Activated naive CD8-positive, alpha-beta T cell treated with anti-CD3 and anti-CD28 coated beads, Interleukin-2, amount 50 U/mL, for 24 hours (primary cell): ENCODE measurements at regions not wholly inside any gene's neighbourhood (a gene's known extent, or its start where the extent isn't known, plus 50 kb on each side); places are given as distances from the start of the nearest gene placed in this dataset.

Experiments used
- ATAC-seq: fragments of 150-1000 bp; cut with Tn5 transposase; one replicate; pipeline ENCODE4 v1.10.0; 2021
- DNase-seq: peaks from one replicate; pipeline ENCODE4 v3.0.0; 2021
- H3K27ac Mint-ChIP-seq: one replicate; pipeline ENCODE4 v1.8.0; 2021; ENCODE audit warnings: mild to moderate bottlenecking, mixed read lengths
- H3K27me3 Mint-ChIP-seq: one replicate; pipeline ENCODE4 v1.8.0; 2021; ENCODE audit warnings: mixed read lengths
- H3K36me3 Mint-ChIP-seq: one replicate; pipeline ENCODE4 v1.8.0; 2021; ENCODE audit warnings: low read depth, mixed read lengths
- H3K4me1 Mint-ChIP-seq: one replicate; pipeline ENCODE4 v1.8.0; 2021; ENCODE audit warnings: mixed read lengths
- H3K4me3 Mint-ChIP-seq: one replicate; pipeline ENCODE4 v1.8.0; 2021; ENCODE audit warnings: mild to moderate bottlenecking, moderate library complexity, mixed read lengths
- H3K9me3 Mint-ChIP-seq: one replicate; pipeline ENCODE4 v1.8.0; 2021; ENCODE audit warnings: mixed read lengths

DNA sequence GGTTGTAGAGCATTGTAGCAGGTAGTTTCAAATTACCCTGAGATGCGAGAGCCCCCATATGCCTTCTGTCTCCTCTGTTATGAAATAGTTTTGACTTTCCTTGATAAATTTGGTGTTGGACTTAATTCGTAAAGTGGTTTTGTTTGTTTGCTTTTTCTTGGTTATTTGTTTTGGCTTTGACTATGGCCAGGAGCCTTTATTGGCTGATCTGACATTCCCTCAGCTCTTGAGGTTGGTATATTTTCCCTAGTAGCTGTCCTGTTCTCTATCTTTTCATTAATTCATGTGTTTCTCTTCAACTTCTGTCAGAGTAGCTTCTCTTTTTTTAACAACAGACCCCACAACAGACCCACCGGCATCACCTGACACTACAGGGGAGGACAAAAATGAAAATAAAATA lies 457.4 kb upstream of the MANEA start:
- Mint-ChIP-seq H3K27me3 (no peaks in the 10 kb centered on the region), H3K9me3 (no peaks in the 10 kb centered on the region), H3K36me3 (no peaks in the 10 kb centered on the region), H3K27ac (no peak overlapping the region), H3K4me1 (no peaks in the 10 kb centered on the region), H3K4me3 (no peak overlapping the region)
- DNase-seq (no peak), ATAC-seq (no peak)

GRCh38 chr6:95120984-95121383 lies 456.4 kb upstream of the MANEA start:
- no peak overlapping the region for H3K4me3 Mint-ChIP-seq
- no peaks in the 10 kb centered on the region for H3K36me3 Mint-ChIP-seq
- no peak for ATAC-seq
- no peaks in the 10 kb centered on the region for H3K4me1 Mint-ChIP-seq
- H3K9me3 Mint-ChIP-seq: no peaks in the 10 kb centered on the region
- no peaks in the 10 kb centered on the region for H3K27me3 Mint-ChIP-seq
- no peak for DNase-seq
- no peak overlapping the region for H3K27ac Mint-ChIP-seq

GRCh38 chr6:95127261-95127660 lies 450.1 kb upstream of the MANEA start:
- Mint-ChIP-seq H3K9me3 (no peaks in the 10 kb centered on the region), H3K4me3 (no peak overlapping the region), H3K27me3 (no peaks in the 10 kb centered on the region), H3K27ac (no peak overlapping the region), H3K36me3 (no peaks in the 10 kb centered on the region), H3K4me1 (no peaks in the 10 kb centered on the region)
- ATAC-seq: no peak
- DNase-seq: no peak

DNA sequence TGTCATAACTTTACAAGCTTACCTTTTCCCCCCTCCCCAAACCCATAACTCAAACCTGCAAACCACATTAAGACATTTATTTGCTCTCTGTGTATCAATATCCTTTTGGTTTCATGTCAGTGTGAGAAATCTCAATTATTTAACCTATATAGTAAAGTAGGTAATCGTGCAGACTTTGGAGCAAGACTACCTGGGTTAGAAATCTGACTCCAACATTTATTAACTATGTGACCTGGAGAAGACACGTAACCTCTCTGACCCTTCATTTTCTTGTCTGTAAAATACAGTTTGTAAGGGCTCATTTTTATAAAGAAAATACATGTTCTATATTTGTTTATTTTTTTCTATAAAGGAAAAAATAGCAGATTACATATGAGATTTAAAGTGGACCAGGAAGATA lies 448.9 kb upstream of the MANEA start:
- Mint-ChIP-seq H3K36me3 (no peaks in the 10 kb centered on the region), H3K27me3 (no peaks in the 10 kb centered on the region), H3K27ac (no peak overlapping the region), H3K9me3 (no peaks in the 10 kb centered on the region), H3K4me1 (no peaks in the 10 kb centered on the region), H3K4me3 (no peak overlapping the region)
- DNase-seq (no peak), ATAC-seq (no peak)

GRCh38 chr6:95128947-95129346 lies 448.4 kb upstream of the MANEA start:
- H3K4me3 Mint-ChIP-seq: no peak overlapping the region
- no peaks in the 10 kb centered on the region for H3K4me1 Mint-ChIP-seq
- H3K9me3 Mint-ChIP-seq: no peaks in the 10 kb centered on the region
- ATAC-seq (no peak), DNase-seq (no peak)
- H3K27me3 Mint-ChIP-seq: no peaks in the 10 kb centered on the region
- no peak overlapping the region for H3K27ac Mint-ChIP-seq
- no peaks in the 10 kb centered on the region for H3K36me3 Mint-ChIP-seq

GRCh38 chr6:95133578-95133977 lies 443.8 kb upstream of the MANEA start:
- no peaks in the 10 kb centered on the region for H3K4me1 Mint-ChIP-seq
- DNase-seq: no peak
- H3K4me3 Mint-ChIP-seq: no peak overlapping the region
- ATAC-seq: no peak
- no peaks in the 10 kb centered on the region for H3K36me3 Mint-ChIP-seq
- no peaks in the 10 kb centered on the region for H3K9me3 Mint-ChIP-seq
- no peak overlapping the region for H3K27ac Mint-ChIP-seq
- H3K27me3 Mint-ChIP-seq: no peaks in the 10 kb centered on the region

DNA sequence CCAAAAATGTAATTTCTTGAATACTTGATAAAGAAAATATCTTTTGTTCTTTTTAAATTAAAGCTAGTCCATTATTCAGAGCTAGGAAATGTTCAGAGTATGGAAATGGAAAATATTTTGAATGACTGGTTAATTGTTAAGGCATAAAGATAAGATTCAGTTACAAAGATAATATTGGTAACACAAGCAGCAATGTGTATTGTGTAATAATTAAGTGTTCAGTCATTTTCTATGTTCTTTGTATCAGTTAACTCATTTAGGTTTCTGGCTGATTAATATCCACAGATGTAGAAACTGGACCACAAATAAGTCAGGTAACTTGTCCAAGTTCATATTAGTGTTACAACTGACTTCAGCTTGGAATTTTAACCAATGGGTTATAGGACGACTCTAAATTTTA lies 442.2 kb upstream of the MANEA start:
- DNase-seq: no peak
- H3K27me3 Mint-ChIP-seq: no peaks in the 10 kb centered on the region
- no peak for ATAC-seq
- no peak overlapping the region for H3K27ac Mint-ChIP-seq
- H3K4me3 Mint-ChIP-seq: no peak overlapping the region
- H3K4me1 Mint-ChIP-seq: no peaks in the 10 kb centered on the region
- H3K9me3 Mint-ChIP-seq: no peaks in the 10 kb centered on the region
- no peaks in the 10 kb centered on the region for H3K36me3 Mint-ChIP-seq

DNA sequence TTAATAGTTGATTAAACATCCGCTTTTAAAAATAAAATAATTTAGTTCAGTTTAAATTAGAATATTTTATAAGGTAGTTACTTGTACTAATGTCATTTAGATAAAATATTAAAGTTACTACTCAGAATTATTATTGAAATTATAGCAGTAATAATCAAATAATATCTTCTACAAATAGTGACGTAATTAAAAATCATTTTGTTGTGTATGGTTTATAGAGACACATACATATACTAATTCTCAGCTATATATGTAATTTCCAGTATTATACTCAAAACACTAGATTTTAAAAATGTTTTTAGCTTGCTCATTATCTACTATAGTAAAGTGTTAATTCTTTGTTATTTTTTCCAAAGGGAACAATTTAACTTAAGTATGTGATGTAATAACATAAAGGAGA lies 435.2 kb upstream of the MANEA start:
- no peaks in the 10 kb centered on the region for H3K4me1 Mint-ChIP-seq
- no peak overlapping the region for H3K4me3 Mint-ChIP-seq
- H3K27me3 Mint-ChIP-seq: no peaks in the 10 kb centered on the region
- peaks cover 3% of the 10 kb centered on the region for H3K9me3 Mint-ChIP-seq
- H3K36me3 Mint-ChIP-seq: no peaks in the 10 kb centered on the region
- DNase-seq (no peak), ATAC-seq (no peak)
- no peak overlapping the region for H3K27ac Mint-ChIP-seq

- no peak overlapping the region for H3K4me3 Mint-ChIP-seq
- no peak overlapping the region for H3K27ac Mint-ChIP-seq
- H3K27me3 Mint-ChIP-seq: no peaks in the 10 kb centered on the region
- H3K36me3 Mint-ChIP-seq: no peaks in the 10 kb centered on the region
- ATAC-seq: no peak
- H3K9me3 Mint-ChIP-seq: peaks cover 3% of the 10 kb centered on the region
- no peaks in the 10 kb centered on the region for H3K4me1 Mint-ChIP-seq
- no peak for DNase-seq
Observed at GRCh38 chr6:95142661-95143335, 434.5 kb upstream of the MANEA start.

DNA sequence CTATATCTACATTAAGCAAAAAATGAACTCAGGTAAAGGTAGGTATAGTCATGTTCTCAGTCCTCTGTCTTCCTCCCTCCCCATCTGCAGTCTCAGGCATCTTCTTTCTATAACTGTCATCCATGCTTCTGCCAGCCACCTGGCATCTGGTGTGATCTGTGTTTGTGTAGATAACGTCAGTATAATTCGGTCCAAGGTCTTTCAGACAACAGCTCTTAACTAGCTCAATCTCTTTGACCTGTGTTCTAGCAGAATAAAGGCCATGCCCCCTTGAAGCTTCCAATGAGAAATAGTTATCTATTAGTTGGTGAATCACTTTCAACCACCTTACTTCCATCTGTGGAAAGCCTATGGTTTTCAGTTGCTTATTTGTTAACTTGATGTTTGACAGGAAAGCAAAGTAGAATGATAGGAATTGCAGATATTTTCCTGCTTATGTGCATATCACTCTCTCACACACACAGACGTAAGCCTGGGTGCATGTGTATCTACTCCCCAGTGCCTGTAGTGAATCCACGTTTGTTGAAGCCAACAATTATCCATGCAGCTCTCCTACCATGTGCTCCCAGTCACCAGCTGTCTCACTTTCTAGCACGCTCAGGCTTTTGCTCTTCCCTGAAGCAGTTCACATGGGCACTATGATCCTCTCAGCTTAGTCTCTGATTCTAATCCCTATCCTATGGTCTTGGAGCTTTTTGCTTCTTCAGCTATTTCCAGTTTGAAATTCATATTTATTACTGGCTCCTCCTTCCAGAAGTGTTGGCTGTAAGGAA lies 433.7 kb upstream of the MANEA start:
- Mint-ChIP-seq H3K27ac (no peak overlapping the region), H3K9me3 (peaks cover 3% of the 10 kb centered on the region), H3K4me3 (no peak overlapping the region), H3K36me3 (no peaks in the 10 kb centered on the region), H3K4me1 (no peaks in the 10 kb centered on the region), H3K27me3 (no peaks in the 10 kb centered on the region)
- ATAC-seq: no peak
- DNase-seq: no peak

DNA sequence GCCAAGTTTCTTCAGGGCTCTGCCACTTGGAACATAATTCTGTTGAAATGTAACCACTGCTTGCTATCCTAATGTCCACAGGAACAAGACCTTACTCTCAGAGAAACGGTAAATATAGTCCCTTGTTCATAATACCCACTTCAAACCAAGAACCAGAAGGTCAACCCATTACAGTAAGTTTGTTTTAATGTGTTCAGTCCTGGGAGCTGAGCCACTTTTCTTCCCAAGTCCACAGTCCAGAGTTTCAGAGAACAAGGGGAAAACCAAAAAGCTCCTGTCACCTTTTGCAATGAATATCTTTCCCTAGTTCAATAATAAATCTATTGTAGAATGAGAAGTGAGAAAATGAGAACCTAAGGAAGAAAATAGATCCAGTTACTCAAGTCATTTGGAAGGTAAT lies 431.9 kb upstream of the MANEA start:
- Mint-ChIP-seq H3K4me3 (no peak overlapping the region), H3K27ac (no peak overlapping the region), H3K36me3 (no peaks in the 10 kb centered on the region), H3K9me3 (peaks cover 3% of the 10 kb centered on the region), H3K4me1 (no peaks in the 10 kb centered on the region), H3K27me3 (no peaks in the 10 kb centered on the region)
- DNase-seq (no peak), ATAC-seq (no peak)

- no peaks in the 10 kb centered on the region for H3K36me3 Mint-ChIP-seq
- H3K4me1 Mint-ChIP-seq: no peaks in the 10 kb centered on the region
Observed at GRCh38 chr6:95159557-95159956, 417.8 kb upstream of the MANEA start.

DNA sequence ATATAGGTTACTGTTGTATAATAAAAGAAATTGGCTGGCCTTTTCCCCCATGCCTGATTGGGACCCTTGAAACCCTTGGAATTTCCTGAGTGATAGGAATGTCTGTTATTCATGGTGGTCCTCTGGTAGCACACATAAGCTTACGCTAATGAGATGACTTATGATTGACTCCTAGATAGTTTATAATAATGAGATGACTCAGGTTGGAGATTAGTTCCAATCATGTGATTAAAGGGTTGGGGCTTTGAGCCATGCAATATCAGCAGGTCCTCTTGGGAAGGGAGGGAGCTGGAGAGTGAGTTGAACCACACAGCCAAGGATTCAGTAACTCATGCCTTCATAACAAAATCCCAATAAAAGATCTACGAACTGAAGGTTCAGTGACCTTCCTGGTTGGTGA lies 407.6 kb upstream of the MANEA start:
- H3K4me3 Mint-ChIP-seq: no peak overlapping the region
- H3K27me3 Mint-ChIP-seq: no peaks in the 10 kb centered on the region
- no peaks in the 10 kb centered on the region for H3K4me1 Mint-ChIP-seq
- DNase-seq (no peak), ATAC-seq (no peak)
- no peaks in the 10 kb centered on the region for H3K36me3 Mint-ChIP-seq
- no peaks in the 10 kb centered on the region for H3K9me3 Mint-ChIP-seq
- no peak overlapping the region for H3K27ac Mint-ChIP-seq

More at GRCh38 chr6:95159557-95159956, 417.8 kb upstream of the MANEA start:
- Mint-ChIP-seq H3K4me3 (no peak overlapping the region), H3K9me3 (no peaks in the 10 kb centered on the region), H3K27ac (no peak overlapping the region), H3K27me3 (no peaks in the 10 kb centered on the region)
- ATAC-seq: no peak
- no peak for DNase-seq

DNA sequence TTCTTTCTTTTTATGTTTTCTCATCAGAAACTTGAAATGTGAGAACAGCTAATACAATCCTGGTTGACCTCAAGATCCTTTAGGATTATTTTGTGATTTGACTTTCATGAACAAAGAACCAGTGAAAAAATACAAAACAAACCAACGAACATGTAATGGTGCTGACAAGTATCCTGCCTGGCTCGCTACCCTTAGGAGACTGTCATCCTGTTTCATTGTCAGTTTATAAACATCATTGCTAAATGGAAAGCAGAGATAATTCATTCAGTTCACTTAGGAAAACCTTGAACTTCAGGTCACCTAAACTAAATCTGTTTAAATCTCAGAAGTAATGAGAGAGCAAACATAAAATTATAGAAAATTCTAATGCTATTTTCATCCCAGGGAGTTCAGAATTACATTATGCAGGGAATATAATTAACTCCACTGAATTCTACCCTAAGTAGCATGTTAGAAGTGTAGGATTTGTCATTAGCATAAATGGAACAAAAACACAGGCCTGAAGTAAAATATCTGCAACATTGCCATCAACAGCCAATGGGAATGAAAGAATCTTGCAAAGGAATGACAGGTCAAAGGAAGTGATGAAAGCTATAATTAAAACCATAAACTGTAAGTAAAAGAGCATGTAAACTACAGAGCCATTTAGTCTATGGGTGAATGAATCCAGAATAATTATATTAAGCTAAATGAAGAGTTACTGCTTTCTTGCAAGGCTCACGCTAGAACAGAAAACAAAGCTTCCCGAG lies 401.2 kb upstream of the MANEA start:
- H3K36me3 Mint-ChIP-seq: no peaks in the 10 kb centered on the region
- ATAC-seq (no peak), DNase-seq (no peak)
- no peak overlapping the region for H3K27ac Mint-ChIP-seq
- H3K4me3 Mint-ChIP-seq: no peak overlapping the region
- H3K4me1 Mint-ChIP-seq: no peaks in the 10 kb centered on the region
- H3K9me3 Mint-ChIP-seq: no peaks in the 10 kb centered on the region
- H3K27me3 Mint-ChIP-seq: no peaks in the 10 kb centered on the region

DNA sequence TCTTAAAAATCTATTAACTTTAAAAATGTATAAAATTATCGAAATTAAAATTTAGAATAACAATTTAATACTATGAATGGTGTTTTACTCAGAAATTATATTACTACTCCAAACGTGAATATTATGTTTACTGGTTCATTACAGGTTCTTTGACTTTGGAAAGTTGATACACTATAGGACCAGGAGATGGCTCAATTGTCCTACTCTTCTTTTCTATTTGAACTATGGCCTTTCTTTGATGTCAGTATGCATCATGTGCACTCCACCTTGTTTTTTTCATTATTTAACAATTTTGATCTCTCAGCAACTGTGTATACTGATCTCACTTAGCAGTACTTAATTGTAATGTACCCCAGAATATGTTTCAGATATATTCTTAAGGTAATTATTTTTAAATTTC lies 391.5 kb upstream of the MANEA start:
- H3K36me3 Mint-ChIP-seq: no peaks in the 10 kb centered on the region
- ATAC-seq (no peak), DNase-seq (no peak)
- no peak overlapping the region for H3K4me3 Mint-ChIP-seq
- H3K4me1 Mint-ChIP-seq: no peaks in the 10 kb centered on the region
- no peak overlapping the region for H3K27ac Mint-ChIP-seq
- no peaks in the 10 kb centered on the region for H3K27me3 Mint-ChIP-seq
- H3K9me3 Mint-ChIP-seq: no peaks in the 10 kb centered on the region
